Effector memory CD8-positive, alpha-beta T cell (primary cell): ENCODE measurements at regions not wholly inside any gene's neighbourhood (a gene's known extent, or its start where the extent isn't known, plus 50 kb on each side); places are given as distances from the start of the nearest gene placed in this dataset.
"Not testable (repeated sequence)": the region's sequence is repeated elsewhere in the genome, so short reads cannot be mapped to it uniquely, and the experiment has no call there.

ENCODE experiments used
- ATAC-seq: fragments of 150-1000 bp; cut with Tn5 transposase; replicated peaks from 2 replicates; pipeline ENCODE4 v1.10.0; 2021; ENCODE audit warnings: mild to moderate bottlenecking, moderate library complexity
- DNase-seq, 3 experiments: peaks; one replicate each; pipeline ENCODE4 v3.0.0; 2021
- H3K27ac Mint-ChIP-seq, 2 donors: one replicate each; pipeline ENCODE4 v1.8.0; 2022; ENCODE audit warnings: mild to moderate bottlenecking in 2 of 2, mixed read lengths in 2 of 2, moderate library complexity in 2 of 2
- H3K27me3 Mint-ChIP-seq, 2 donors: one replicate each; pipeline ENCODE4 v1.8.0; 2022; ENCODE audit warnings: mixed read lengths in 2 of 2
- H3K36me3 Mint-ChIP-seq: one replicate; pipeline ENCODE4 v1.8.0; 2022; ENCODE audit warnings: mild to moderate bottlenecking, moderate library complexity, mixed read lengths; ENCODE audit not compliant: insufficient read depth
- H3K4me1 Mint-ChIP-seq, 2 donors: one replicate each; pipeline ENCODE4 v1.8.0; 2022; ENCODE audit warnings: low read depth in 2 of 2, mixed read lengths in 2 of 2
- H3K4me3 Mint-ChIP-seq, 2 donors: one replicate each; pipeline ENCODE4 v1.8.0; 2022; ENCODE audit warnings: mild to moderate bottlenecking in 2 of 2, mixed read lengths in 2 of 2, moderate library complexity in 2 of 2
- H3K9me3 Mint-ChIP-seq, 2 donors: one replicate each; pipeline ENCODE4 v1.8.0; 2022; ENCODE audit warnings: mixed read lengths in 2 of 2

GRCh38 chr5:66281294-66281693 lies 137.2 kb downstream of the SREK1 start:
- peaks cover 28 to 33% of the 10 kb centered on the region in 2 donors for H3K27me3 Mint-ChIP-seq
- peaks cover 2% of the 10 kb centered on the region for H3K36me3 Mint-ChIP-seq
- no peaks in the 10 kb centered on the region for H3K4me1 Mint-ChIP-seq
- no peak overlapping the region for H3K4me3 Mint-ChIP-seq
- no peak overlapping the region for H3K27ac Mint-ChIP-seq
- no peak for ATAC-seq
- DNase-seq = no peak
- H3K9me3 Mint-ChIP-seq = no peaks in the 10 kb centered on the region

- H3K27me3 Mint-ChIP-seq = peaks cover 12 to 18% of the 10 kb centered on the region in 2 donors
- H3K4me3 Mint-ChIP-seq = no peak overlapping the region
- no peak overlapping the region for H3K27ac Mint-ChIP-seq
- no peaks in the 10 kb centered on the region for H3K4me1 Mint-ChIP-seq
- ATAC-seq (no peak), DNase-seq (no peak)
- H3K9me3 Mint-ChIP-seq = no peaks in the 10 kb centered on the region
- H3K36me3 Mint-ChIP-seq = peaks cover 2% of the 10 kb centered on the region
Measured at GRCh38 chr5:66284588-66285342, 140.7 kb downstream of the SREK1 start.

GRCh38 chr5:66285343-66285922 lies 141.3 kb downstream of the SREK1 start:
- DNase-seq = no peak
- no peak for ATAC-seq
- H3K27ac Mint-ChIP-seq = no peak overlapping the region
- no peak overlapping the region for H3K4me3 Mint-ChIP-seq
- H3K27me3 Mint-ChIP-seq = peaks cover 16 to 23% of the 10 kb centered on the region in 2 donors
- H3K4me1 Mint-ChIP-seq = no peaks in the 10 kb centered on the region
- no peaks in the 10 kb centered on the region for H3K9me3 Mint-ChIP-seq
- peaks cover 2% of the 10 kb centered on the region for H3K36me3 Mint-ChIP-seq

- no peaks in the 10 kb centered on the region for H3K9me3 Mint-ChIP-seq
- ATAC-seq = no peak
- no peaks in the 10 kb centered on the region for H3K36me3 Mint-ChIP-seq
- H3K27ac Mint-ChIP-seq = no peak overlapping the region
- H3K27me3 Mint-ChIP-seq = peaks cover 36 to 57% of the 10 kb centered on the region in 2 donors
- H3K4me1 Mint-ChIP-seq = no peaks in the 10 kb centered on the region
- H3K4me3 Mint-ChIP-seq = no peak overlapping the region
- no peak for DNase-seq
Measured at GRCh38 chr5:66291771-66292170, 147.7 kb downstream of the SREK1 start.

- not testable (repeated sequence) for H3K36me3 Mint-ChIP-seq, H3K4me1 Mint-ChIP-seq, DNase-seq, ATAC-seq, H3K27ac Mint-ChIP-seq, H3K9me3 Mint-ChIP-seq, H3K4me3 Mint-ChIP-seq
- peaks cover 29 to 48% of the 10 kb centered on the region in 2 donors for H3K27me3 Mint-ChIP-seq
Measured at GRCh38 chr5:66293851-66294250, 149.8 kb downstream of the SREK1 start.

- Mint-ChIP-seq H3K4me3 (no peak overlapping the region), H3K27ac (no peak overlapping the region), H3K4me1 (no peaks in the 10 kb centered on the region), H3K36me3 (no peaks in the 10 kb centered on the region), H3K9me3 (no peaks in the 10 kb centered on the region), H3K27me3 (peaks cover 21 to 51% of the 10 kb centered on the region in 2 donors)
- DNase-seq (no peak), ATAC-seq (no peak)
Measured at GRCh38 chr5:66299463-66299862, 155.4 kb downstream of the SREK1 start.

GRCh38 chr5:66302344-66302743 lies 158.2 kb downstream of the SREK1 start:
- H3K27ac Mint-ChIP-seq = no peak overlapping the region
- no peak for DNase-seq
- peaks cover 35 to 60% of the 10 kb centered on the region in 2 donors for H3K27me3 Mint-ChIP-seq
- H3K9me3 Mint-ChIP-seq = no peaks in the 10 kb centered on the region
- no peak overlapping the region for H3K4me3 Mint-ChIP-seq
- peaks cover 0 to 6% of the 10 kb centered on the region in 2 donors for H3K4me1 Mint-ChIP-seq
- peaks cover 4% of the 10 kb centered on the region for H3K36me3 Mint-ChIP-seq
- ATAC-seq = no peak

GRCh38 chr5:66306105-66306843 lies 162.2 kb downstream of the SREK1 start:
- H3K4me1 Mint-ChIP-seq = peaks cover 3 to 9% of the 10 kb centered on the region in 2 donors
- DNase-seq (peak in 1 of 3 experiments; percentile 16), ATAC-seq (peak; percentile 67)
- peaks cover 4% of the 10 kb centered on the region for H3K36me3 Mint-ChIP-seq
- H3K4me3 Mint-ChIP-seq = no peak overlapping the region
- H3K9me3 Mint-ChIP-seq = no peaks in the 10 kb centered on the region
- H3K27ac Mint-ChIP-seq = peak overlapping the region in 1 of 2 donors; percentile 8
- H3K27me3 Mint-ChIP-seq = peaks cover 35 to 46% of the 10 kb centered on the region in 2 donors

- peaks cover 32 to 40% of the 10 kb centered on the region in 2 donors for H3K27me3 Mint-ChIP-seq
- H3K4me1 Mint-ChIP-seq = peaks cover 3 to 9% of the 10 kb centered on the region in 2 donors
- H3K4me3 Mint-ChIP-seq = no peak overlapping the region
- peak overlapping the region in 1 of 2 donors; percentile 8 for H3K27ac Mint-ChIP-seq
- H3K9me3 Mint-ChIP-seq = no peaks in the 10 kb centered on the region
- ATAC-seq = no peak
- peaks cover 4% of the 10 kb centered on the region for H3K36me3 Mint-ChIP-seq
- DNase-seq = no peak
Measured at GRCh38 chr5:66306844-66307315, 162.8 kb downstream of the SREK1 start.

- Mint-ChIP-seq H3K4me3 (no peak overlapping the region), H3K27me3 (peaks cover 23 to 38% of the 10 kb centered on the region in 2 donors), H3K4me1 (peaks cover 3 to 9% of the 10 kb centered on the region in 2 donors), H3K27ac (no peak overlapping the region), H3K9me3 (no peaks in the 10 kb centered on the region), H3K36me3 (peaks cover 4% of the 10 kb centered on the region)
- DNase-seq = peak in 1 of 3 experiments; percentile 5
- ATAC-seq = peak; percentile 66
Measured at GRCh38 chr5:66307647-66308241, 163.6 kb downstream of the SREK1 start.

GRCh38 chr5:66312266-66312665 lies 168.2 kb downstream of the SREK1 start:
- no peak overlapping the region for H3K27ac Mint-ChIP-seq
- peaks cover 2 to 13% of the 10 kb centered on the region in 2 donors for H3K9me3 Mint-ChIP-seq
- peaks cover 11 to 25% of the 10 kb centered on the region in 2 donors for H3K27me3 Mint-ChIP-seq
- no peak for ATAC-seq
- H3K4me3 Mint-ChIP-seq = no peak overlapping the region
- DNase-seq = no peak
- H3K36me3 Mint-ChIP-seq = no peaks in the 10 kb centered on the region
- peaks cover 3% of the 10 kb centered on the region in 2 donors for H3K4me1 Mint-ChIP-seq

- Mint-ChIP-seq H3K4me1 (no peaks in the 10 kb centered on the region), H3K4me3 (no peak overlapping the region), H3K27me3 (peaks cover 29 to 56% of the 10 kb centered on the region in 2 donors), H3K9me3 (peaks cover 2 to 13% of the 10 kb centered on the region in 2 donors), H3K27ac (no peak overlapping the region), H3K36me3 (no peaks in the 10 kb centered on the region)
- DNase-seq (no peak), ATAC-seq (no peak)
Measured at GRCh38 chr5:66315784-66316183, 171.7 kb downstream of the SREK1 start.
